ENCODE measurements at regions not wholly inside any gene's neighbourhood (a gene's known extent, or its start where the extent isn't known, plus 50 kb on each side); places are given as distances from the start of the nearest gene placed in this dataset.
"Not testable (repeated sequence)": the region's sequence is repeated elsewhere in the genome, so short reads cannot be mapped to it uniquely, and the experiment has no call there.

DNA sequence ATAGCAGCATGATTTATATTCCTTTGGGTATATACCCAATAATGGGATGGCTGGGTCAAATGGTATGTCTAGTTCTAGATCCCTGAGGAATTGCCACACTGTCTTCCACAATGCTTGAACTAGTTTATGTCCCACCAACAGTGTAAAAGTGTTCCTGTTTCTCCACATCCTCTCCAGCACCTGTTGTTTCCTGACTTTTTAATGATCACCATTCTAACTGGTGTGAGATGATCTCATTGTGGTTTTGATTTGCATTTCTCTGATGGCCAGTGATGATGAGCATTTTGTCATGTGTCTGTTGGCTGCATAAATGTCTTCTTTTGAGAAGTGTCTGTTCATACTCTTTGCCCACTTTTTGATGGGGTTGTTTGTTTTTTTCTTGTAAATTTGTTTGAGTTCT is 54.0 kb upstream of the GPR89A start:
- H3K4me1 ChIP-seq (ENCODE audit: control insufficient read depth, extremely low read depth, insufficient read depth, low read length); H3K79me2 ChIP-seq (ENCODE audit: control insufficient read depth, insufficient read depth, low read length); H3K9me1 ChIP-seq (ENCODE audit: control insufficient read depth, extremely low read depth, insufficient read depth, low read length); H3K4me3 ChIP-seq (ENCODE audit: control insufficient read depth in 2 of 3, extremely low read depth in 1 of 3, insufficient read depth in 2 of 3, low read depth in 1 of 3, low read length in 3 of 3); H3K9me3 ChIP-seq (ENCODE audit: control insufficient read depth, low read depth, low read length); DNase-seq (ENCODE audit: low read depth, low spot score); H3K27ac ChIP-seq (ENCODE audit: control insufficient read depth, insufficient read depth, low read length); H3K4me2 ChIP-seq (ENCODE audit: control insufficient read depth, extremely low read depth, insufficient read depth, low read depth, low read length); dilution Hi-C loops (cut with MboI; ENCODE audit: extremely low pct_ligation_motif_present, low sequenced_read_pairs); H4K20me1 ChIP-seq (ENCODE audit: control insufficient read depth, extremely low read depth, insufficient read depth, low read length); H2AFZ ChIP-seq (ENCODE audit: control insufficient read depth, low read length); H3K36me3 ChIP-seq (ENCODE audit: control insufficient read depth in 2 of 2, extremely low read depth in 1 of 2, insufficient read depth in 2 of 2, low read length in 2 of 2); FAIRE-seq; H3K27me3 ChIP-seq (ENCODE audit: control insufficient read depth, extremely low read depth, insufficient read depth, low read length); H3K9ac ChIP-seq (ENCODE audit: control insufficient read depth, extremely low read depth, insufficient read depth, low read length): not testable (repeated sequence)

DNA sequence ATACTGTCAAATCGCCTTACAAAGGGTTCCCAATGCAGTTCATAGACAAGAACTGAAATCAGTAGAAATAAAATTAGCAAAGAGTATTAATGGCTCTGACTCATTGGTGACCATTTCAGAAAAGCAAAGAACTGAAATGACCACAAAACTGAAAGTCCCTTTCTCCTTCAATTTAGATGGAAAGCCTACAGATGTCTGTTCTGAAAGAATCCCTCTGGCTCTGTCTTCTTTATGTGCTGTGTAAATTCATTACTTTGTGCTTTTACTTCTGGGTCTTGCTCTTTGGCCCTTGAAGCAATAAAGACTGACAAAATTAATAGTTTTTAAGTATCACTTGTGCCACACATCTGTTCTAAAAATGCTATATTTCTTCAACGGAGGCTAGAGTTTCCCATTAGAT is 62.7 kb upstream of the GPR89A start:
- Histone ChIP-seq H3K36me3 (ENCODE audit: control insufficient read depth in 2 of 2, extremely low read depth in 1 of 2, insufficient read depth in 2 of 2, low read length in 2 of 2) (no peaks in the 10 kb centered on the region), H3K4me2 (ENCODE audit: control insufficient read depth, extremely low read depth, insufficient read depth, low read depth, low read length) (no peak overlapping the region), H3K79me2 (ENCODE audit: control insufficient read depth, insufficient read depth, low read length) (no peaks in the 10 kb centered on the region), H3K27ac (ENCODE audit: control insufficient read depth, insufficient read depth, low read length) (no peak overlapping the region), H3K9me3 (ENCODE audit: control insufficient read depth, low read depth, low read length) (no peaks in the 10 kb centered on the region), H2AFZ (ENCODE audit: control insufficient read depth, low read length) (no peak overlapping the region), H3K4me3 (ENCODE audit: control insufficient read depth in 2 of 3, extremely low read depth in 1 of 3, insufficient read depth in 2 of 3, low read depth in 1 of 3, low read length in 3 of 3) (no peak overlapping the region), H3K27me3 (ENCODE audit: control insufficient read depth, extremely low read depth, insufficient read depth, low read length) (peaks cover 5% of the 10 kb centered on the region), H3K4me1 (ENCODE audit: control insufficient read depth, extremely low read depth, insufficient read depth, low read length) (peaks cover 3% of the 10 kb centered on the region), H3K9me1 (ENCODE audit: control insufficient read depth, extremely low read depth, insufficient read depth, low read length) (no peaks in the 10 kb centered on the region), H4K20me1 (ENCODE audit: control insufficient read depth, extremely low read depth, insufficient read depth, low read length) (no peaks in the 10 kb centered on the region), H3K9ac (ENCODE audit: control insufficient read depth, extremely low read depth, insufficient read depth, low read length) (no peak overlapping the region)
- DNase-seq (ENCODE audit: low read depth, low spot score) (no peak), FAIRE-seq (no peak)
- dilution Hi-C loops (cut with MboI; ENCODE audit: extremely low pct_ligation_motif_present, low sequenced_read_pairs), result no loop called here
- TF ChIP-seq EZH2 (IDR thresholded peaks at IDR 0.05; ENCODE audit: low read length) (no peak), CTCF (optimal IDR thresholded peaks at IDR 0.05 in 1 of 3, IDR thresholded peaks at IDR 0.05 in 1 of 3, conservative IDR thresholded peaks at IDR 0.05 in 1 of 3; ENCODE audit: extremely low read depth in 1 of 3, insufficient read depth in 2 of 3, low read length in 3 of 3) (no peak)

DNA sequence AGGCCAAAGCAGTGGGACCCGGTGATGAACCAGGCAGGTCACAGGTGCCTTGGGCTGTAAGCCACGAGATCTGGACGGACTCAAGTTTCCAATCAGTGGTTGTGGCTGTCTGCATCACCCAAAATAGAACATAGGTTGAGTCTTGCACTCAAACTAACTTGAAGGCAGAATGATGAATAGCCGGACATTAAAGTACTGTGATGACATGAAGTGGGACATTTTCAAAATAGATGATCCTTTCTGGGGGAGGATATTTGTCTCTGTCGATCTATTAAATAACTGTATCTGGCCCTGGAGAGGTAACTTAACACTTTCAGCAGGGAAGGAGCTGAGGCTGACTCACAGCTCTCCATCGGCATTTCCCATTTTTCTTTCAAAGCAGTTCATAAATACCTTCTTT is 66.1 kb upstream of the GPR89A start:
- not testable (repeated sequence) for H3K9ac ChIP-seq (ENCODE audit: control insufficient read depth, extremely low read depth, insufficient read depth, low read length); FAIRE-seq

GRCh38 chr1:145541246-145541645 is 66.5 kb upstream of the GPR89A start:
- H3K4me3 ChIP-seq (ENCODE audit: control insufficient read depth in 2 of 3, extremely low read depth in 1 of 3, insufficient read depth in 2 of 3, low read depth in 1 of 3, low read length in 3 of 3); dilution Hi-C loops (cut with MboI; ENCODE audit: extremely low pct_ligation_motif_present, low sequenced_read_pairs); DNase-seq (ENCODE audit: low read depth, low spot score); H3K79me2 ChIP-seq (ENCODE audit: control insufficient read depth, insufficient read depth, low read length); H4K20me1 ChIP-seq (ENCODE audit: control insufficient read depth, extremely low read depth, insufficient read depth, low read length); H3K27ac ChIP-seq (ENCODE audit: control insufficient read depth, insufficient read depth, low read length); H3K36me3 ChIP-seq (ENCODE audit: control insufficient read depth in 2 of 2, extremely low read depth in 1 of 2, insufficient read depth in 2 of 2, low read length in 2 of 2); H3K27me3 ChIP-seq (ENCODE audit: control insufficient read depth, extremely low read depth, insufficient read depth, low read length); H3K4me1 ChIP-seq (ENCODE audit: control insufficient read depth, extremely low read depth, insufficient read depth, low read length); H3K9me3 ChIP-seq (ENCODE audit: control insufficient read depth, low read depth, low read length); H3K9me1 ChIP-seq (ENCODE audit: control insufficient read depth, extremely low read depth, insufficient read depth, low read length); H2AFZ ChIP-seq (ENCODE audit: control insufficient read depth, low read length); FAIRE-seq; H3K9ac ChIP-seq (ENCODE audit: control insufficient read depth, extremely low read depth, insufficient read depth, low read length): not testable (repeated sequence)
- H3K4me2 ChIP-seq (ENCODE audit: control insufficient read depth, extremely low read depth, insufficient read depth, low read depth, low read length), result peak overlapping the region; percentile 27

More for the DNA sequence above, 66.1 kb upstream of the GPR89A start:
- peak overlapping the region; percentile 27 for H3K4me2 ChIP-seq (ENCODE audit: control insufficient read depth, extremely low read depth, insufficient read depth, low read depth, low read length)
- H3K9me3 ChIP-seq (ENCODE audit: control insufficient read depth, low read depth, low read length); H3K79me2 ChIP-seq (ENCODE audit: control insufficient read depth, insufficient read depth, low read length); H3K4me3 ChIP-seq (ENCODE audit: control insufficient read depth in 2 of 3, extremely low read depth in 1 of 3, insufficient read depth in 2 of 3, low read depth in 1 of 3, low read length in 3 of 3); H3K36me3 ChIP-seq (ENCODE audit: control insufficient read depth in 2 of 2, extremely low read depth in 1 of 2, insufficient read depth in 2 of 2, low read length in 2 of 2); DNase-seq (ENCODE audit: low read depth, low spot score); H3K9me1 ChIP-seq (ENCODE audit: control insufficient read depth, extremely low read depth, insufficient read depth, low read length); H4K20me1 ChIP-seq (ENCODE audit: control insufficient read depth, extremely low read depth, insufficient read depth, low read length); H2AFZ ChIP-seq (ENCODE audit: control insufficient read depth, low read length); H3K4me1 ChIP-seq (ENCODE audit: control insufficient read depth, extremely low read depth, insufficient read depth, low read length); H3K27me3 ChIP-seq (ENCODE audit: control insufficient read depth, extremely low read depth, insufficient read depth, low read length); dilution Hi-C loops (cut with MboI; ENCODE audit: extremely low pct_ligation_motif_present, low sequenced_read_pairs); H3K27ac ChIP-seq (ENCODE audit: control insufficient read depth, insufficient read depth, low read length): not testable (repeated sequence)
